ENCODE measurements at regions not wholly inside any gene's neighbourhood (a gene's known extent, or its start where the extent isn't known, plus 50 kb on each side); places are given as distances from the start of the nearest gene placed in this dataset.

DNA sequence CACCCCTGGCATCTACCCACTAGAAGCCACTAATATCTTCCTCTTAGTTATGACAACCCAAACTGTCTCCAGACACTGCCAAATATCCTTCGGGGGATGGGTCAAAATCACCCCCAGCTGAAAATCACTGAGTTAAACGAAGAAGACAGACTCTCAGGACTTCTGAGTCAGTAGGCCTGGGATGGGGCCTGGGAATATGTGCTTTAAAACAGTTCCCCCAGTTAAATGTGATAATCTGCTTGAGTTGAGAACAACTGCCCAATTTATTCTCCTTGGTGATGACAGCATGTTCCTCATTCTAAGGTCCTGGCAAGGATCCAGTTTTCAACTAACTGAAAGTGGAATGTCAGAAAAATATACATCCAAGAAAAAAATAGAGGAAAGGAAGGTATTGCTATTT is 52.4 kb downstream of the CBLL2 start:
- DNase-seq (ENCODE audit: extremely low read depth, low read depth): no peak
- H3K4me3 ChIP-seq (replicated peaks; ENCODE audit: low read depth, low read length): no peak overlapping the region
- TF ChIP-seq, protein P1, sequence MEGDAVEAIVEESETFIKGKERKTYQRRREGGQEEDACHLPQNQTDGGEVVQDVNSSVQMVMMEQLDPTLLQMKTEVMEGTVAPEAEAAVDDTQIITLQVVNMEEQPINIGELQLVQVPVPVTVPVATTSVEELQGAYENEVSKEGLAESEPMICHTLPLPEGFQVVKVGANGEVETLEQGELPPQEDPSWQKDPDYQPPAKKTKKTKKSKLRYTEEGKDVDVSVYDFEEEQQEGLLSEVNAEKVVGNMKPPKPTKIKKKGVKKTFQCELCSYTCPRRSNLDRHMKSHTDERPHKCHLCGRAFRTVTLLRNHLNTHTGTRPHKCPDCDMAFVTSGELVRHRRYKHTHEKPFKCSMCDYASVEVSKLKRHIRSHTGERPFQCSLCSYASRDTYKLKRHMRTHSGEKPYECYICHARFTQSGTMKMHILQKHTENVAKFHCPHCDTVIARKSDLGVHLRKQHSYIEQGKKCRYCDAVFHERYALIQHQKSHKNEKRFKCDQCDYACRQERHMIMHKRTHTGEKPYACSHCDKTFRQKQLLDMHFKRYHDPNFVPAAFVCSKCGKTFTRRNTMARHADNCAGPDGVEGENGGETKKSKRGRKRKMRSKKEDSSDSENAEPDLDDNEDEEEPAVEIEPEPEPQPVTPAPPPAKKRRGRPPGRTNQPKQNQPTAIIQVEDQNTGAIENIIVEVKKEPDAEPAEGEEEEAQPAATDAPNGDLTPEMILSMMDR (IDR thresholded peaks at IDR 0.05; ENCODE audit: low read depth, low read length, missing control alignments): no peak

DNA sequence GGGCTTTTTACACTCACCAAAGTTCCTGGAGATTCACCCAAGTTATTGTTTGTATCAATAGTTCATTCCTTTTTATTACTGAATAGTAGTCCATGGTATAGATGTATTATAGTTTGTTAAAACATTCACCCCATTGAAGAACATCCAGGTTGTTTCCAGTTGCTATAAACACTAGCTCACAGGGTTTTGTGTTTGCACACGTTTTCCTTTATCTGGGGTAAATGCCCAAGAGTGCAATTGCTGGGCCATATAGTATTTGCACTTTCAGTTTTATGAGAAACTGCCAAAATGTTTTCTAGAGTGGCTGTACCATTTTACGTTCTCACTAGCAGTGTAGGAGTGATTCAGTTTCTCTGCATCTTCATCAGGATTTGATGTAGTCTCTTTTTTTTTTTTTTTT is 57.1 kb downstream of the CBLL2 start:
- no peak for DNase-seq (ENCODE audit: extremely low read depth, low read depth)
- no peak overlapping the region for H3K4me3 ChIP-seq (replicated peaks; ENCODE audit: low read depth, low read length)
- TF ChIP-seq, protein P1 (IDR thresholded peaks at IDR 0.05; ENCODE audit: low read depth, low read length, missing control alignments): no peak

DNA sequence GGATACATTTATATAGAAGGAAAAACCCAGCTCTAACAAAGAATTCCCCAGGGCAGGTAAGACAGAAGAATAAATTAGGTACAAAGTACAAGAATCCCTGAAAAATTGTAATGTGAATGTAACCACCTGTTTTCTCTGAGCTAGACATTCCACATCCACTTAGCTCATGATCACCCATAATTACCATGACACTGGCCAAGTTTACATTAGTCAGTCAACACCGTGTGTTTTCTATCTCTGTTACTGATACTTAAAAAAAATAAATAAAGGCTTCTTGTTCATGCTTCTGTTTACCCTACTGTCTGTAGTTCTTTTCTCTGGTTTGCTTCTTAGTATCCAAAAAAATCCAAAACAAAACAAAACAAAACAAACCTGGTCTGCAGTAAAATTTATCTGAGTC is 66.0 kb downstream of the CBLL2 start:
- TF ChIP-seq, protein P1 (IDR thresholded peaks at IDR 0.05; ENCODE audit: low read depth, low read length, missing control alignments): no peak
- H3K4me3 ChIP-seq (replicated peaks; ENCODE audit: low read depth, low read length): no peak overlapping the region
- no peak for DNase-seq (ENCODE audit: extremely low read depth, low read depth)

DNA sequence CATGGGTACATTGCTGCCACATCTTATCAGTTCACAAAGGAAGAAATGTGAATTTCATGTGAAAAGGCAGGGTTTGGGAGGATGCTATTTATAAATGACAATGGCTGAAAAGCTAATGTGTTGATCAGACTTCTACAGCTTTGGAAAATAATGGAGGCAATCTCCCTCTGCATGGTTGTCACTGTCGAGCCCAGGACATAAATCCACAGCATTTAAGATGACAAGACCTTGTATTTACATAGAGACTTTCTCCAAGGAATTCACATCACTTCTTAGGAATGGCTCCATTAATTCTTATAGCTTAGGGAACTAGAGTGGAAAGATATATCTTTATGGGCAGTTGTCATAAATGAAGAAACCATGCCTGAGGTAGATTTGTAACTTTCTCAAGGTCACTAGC is 66.7 kb downstream of the CBLL2 start:
- no peak overlapping the region for H3K4me3 ChIP-seq (replicated peaks; ENCODE audit: low read depth, low read length)
- TF ChIP-seq, protein P1 (IDR thresholded peaks at IDR 0.05; ENCODE audit: low read depth, low read length, missing control alignments): no peak
- no peak for DNase-seq (ENCODE audit: extremely low read depth, low read depth)

DNA sequence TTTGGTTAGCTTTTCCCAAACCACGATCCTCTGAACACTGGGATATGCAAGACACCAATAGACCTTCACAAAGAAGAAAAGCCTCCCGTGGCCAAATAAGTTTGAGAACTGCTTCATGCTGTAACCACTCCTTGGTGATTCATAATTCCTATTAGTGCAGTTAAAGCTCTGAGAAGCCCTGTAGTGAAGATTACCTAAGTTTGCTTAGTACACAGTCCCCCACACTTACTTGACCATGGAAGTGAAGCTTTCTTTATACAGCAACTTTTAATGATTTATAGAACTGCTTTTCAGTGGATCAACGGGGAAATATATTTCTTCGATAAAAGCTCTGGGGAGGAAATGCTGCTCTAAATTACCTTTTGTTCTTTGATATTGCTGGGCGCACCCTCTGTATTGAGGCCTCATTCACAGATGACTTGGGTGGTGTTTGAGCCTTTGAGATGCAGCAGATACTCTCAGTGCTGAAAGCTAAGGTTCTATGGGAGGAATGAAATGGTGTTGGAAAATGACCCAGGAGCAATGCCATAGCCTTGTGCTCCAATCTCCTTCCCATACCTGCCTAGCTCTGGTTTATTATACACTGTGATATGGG is 67.4 kb downstream of the CBLL2 start:
- no peak for DNase-seq (ENCODE audit: extremely low read depth, low read depth)
- no peak overlapping the region for H3K4me3 ChIP-seq (replicated peaks; ENCODE audit: low read depth, low read length)
- TF ChIP-seq, protein P1 (IDR thresholded peaks at IDR 0.05; ENCODE audit: low read depth, low read length, missing control alignments): no peak

DNA sequence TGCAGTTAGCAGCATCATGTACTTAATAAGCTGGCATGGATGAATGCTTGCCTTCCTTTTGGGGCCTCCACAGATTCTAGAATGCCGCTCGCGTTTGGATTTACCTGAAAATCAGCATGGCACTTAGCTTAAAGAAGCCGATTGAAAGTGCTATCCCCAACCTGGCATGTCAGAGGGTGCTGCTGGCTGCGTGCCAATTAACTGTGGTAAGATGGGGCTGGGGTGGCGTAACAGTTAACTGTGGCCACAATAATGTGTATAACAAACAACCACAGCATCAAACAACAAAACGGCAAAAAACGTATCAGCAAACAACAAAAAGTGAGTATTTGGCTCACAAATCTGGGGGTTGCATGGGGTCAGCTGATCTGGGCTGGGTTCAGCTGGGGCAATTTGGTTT is 70.5 kb downstream of the CBLL2 start:
- TF ChIP-seq, protein P1 (IDR thresholded peaks at IDR 0.05; ENCODE audit: low read depth, low read length, missing control alignments): no peak
- no peak for DNase-seq (ENCODE audit: extremely low read depth, low read depth)
- no peak overlapping the region for H3K4me3 ChIP-seq (replicated peaks; ENCODE audit: low read depth, low read length)

DNA sequence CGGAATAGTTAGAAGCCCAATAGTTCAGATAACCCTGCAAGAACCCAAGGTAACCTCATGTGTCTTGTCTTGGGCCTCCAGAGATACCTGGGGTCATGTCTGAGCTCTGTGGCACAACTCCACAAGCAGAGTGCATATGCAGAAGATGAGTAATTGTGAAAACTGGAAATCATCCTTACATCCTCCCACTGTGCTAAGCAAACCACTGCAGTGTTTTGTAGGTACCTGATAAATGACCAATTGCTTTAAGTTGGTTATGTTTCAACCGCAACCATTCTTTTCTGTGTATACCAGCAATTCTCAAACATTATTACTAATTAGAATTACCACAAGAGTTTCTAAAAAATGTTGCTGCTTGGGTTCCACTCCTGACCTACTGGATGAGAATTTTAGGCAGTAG is 73.2 kb downstream of the CBLL2 start:
- no peak for DNase-seq (ENCODE audit: extremely low read depth, low read depth)
- TF ChIP-seq, protein P1 (IDR thresholded peaks at IDR 0.05; ENCODE audit: low read depth, low read length, missing control alignments): no peak
- no peak overlapping the region for H3K4me3 ChIP-seq (replicated peaks; ENCODE audit: low read depth, low read length)

All from HFF-Myc (cell line).